WTC11 (cell line): ENCODE measurements at regions not wholly inside any gene's neighbourhood (a gene's known extent, or its start where the extent isn't known, plus 50 kb on each side); places are given as distances from the start of the nearest gene placed in this dataset.

Experiments
- ATAC-seq: fragments of 200-7000 bp; cut with Tn5 transposase; 2 replicates; pipeline ENCODE4 v1.10.0; 2021; ENCODE audit warnings: mild to moderate bottlenecking, moderate library complexity
- CTCF ChIA-PET: fragments of 300-600 bp; sonication (Branson Sonifier 250); formaldehyde crosslinking; loops from one replicate; lab custom pipeline; 2021; ENCODE audit warnings: antibody characterized with exemption; lab: Charles Lee
- POLR2A ChIA-PET: fragments of 350-600 bp; sonication (Branson Sonifier 250); formaldehyde crosslinking; loops from one replicate; lab custom pipeline; 2021; ENCODE audit warnings: antibody characterized with exemption; lab: Charles Lee
- DNase-seq: peaks from one replicate; pipeline ENCODE4 v3.0.0; 2021; ENCODE audit warnings: low spot score
- H3K27ac Mint-ChIP-seq: 2 replicates; pipeline ENCODE4 v1.8.0; 2021; ENCODE audit warnings: mixed read lengths
- H3K27me3 Mint-ChIP-seq: 2 replicates; pipeline ENCODE4 v1.8.0; 2021; ENCODE audit warnings: low read depth, mild to moderate bottlenecking, moderate library complexity, mixed read lengths
- H3K36me3 Mint-ChIP-seq: 2 replicates; pipeline ENCODE4 v1.8.0; 2021; ENCODE audit warnings: mixed read lengths
- H3K4me1 Mint-ChIP-seq: 2 replicates; pipeline ENCODE4 v1.8.0; 2022; ENCODE audit warnings: mixed read lengths
- H3K4me3 Mint-ChIP-seq: 2 replicates; pipeline ENCODE4 v1.8.0; 2021; ENCODE audit warnings: mild to moderate bottlenecking, moderate library complexity, mixed read lengths
- H3K9me3 Mint-ChIP-seq: 2 replicates; pipeline ENCODE4 v1.8.0; 2021; ENCODE audit warnings: mixed read lengths
- FOXP1 ChIP-seq: sonication (generic); formaldehyde crosslinking; IDR thresholded peaks from 2 replicates; pipeline ENCODE4 v1.8.0; 2022; ENCODE audit warnings: missing genetic modification reagents, mild to moderate bottlenecking, moderate library complexity, borderline replicate concordance
- GABPB1 ChIP-seq: sonication (generic); formaldehyde crosslinking; IDR thresholded peaks from 2 replicates; pipeline ENCODE4 v1.8.1; 2023; ENCODE audit warnings: mild to moderate bottlenecking, missing genetic modification reagents
- NFE2L1 ChIP-seq: sonication (generic); formaldehyde crosslinking; IDR thresholded peaks from 2 replicates; pipeline ENCODE4 v1.8.1; 2023; ENCODE audit warnings: missing genetic modification reagents
- NFYB ChIP-seq: sonication (generic); formaldehyde crosslinking; conservative IDR thresholded peaks from 2 replicates; pipeline ENCODE4 v1.8.0; 2022; ENCODE audit warnings: low read depth, missing genetic modification reagents
- NR1H2 ChIP-seq: sonication (generic); formaldehyde crosslinking; IDR thresholded peaks from 2 replicates; pipeline ENCODE4 v1.9.0; 2021; ENCODE audit warnings: mild to moderate bottlenecking, moderate library complexity, missing genetic modification reagents
- RORB ChIP-seq: fragments of 250-450 bp; sonication (Bioruptor Pico); IDR thresholded peaks from 2 replicates; pipeline ENCODE4 v1.9.0; 2021; ENCODE audit warnings: mild to moderate bottlenecking
- SMAD3 ChIP-seq: sonication (generic); formaldehyde crosslinking; IDR thresholded peaks from 2 replicates; pipeline ENCODE4 v1.8.0; 2022; ENCODE audit warnings: missing genetic modification reagents, mild to moderate bottlenecking, borderline replicate concordance
- SOX15 ChIP-seq: fragments of 250-450 bp; sonication (Bioruptor Pico); IDR thresholded peaks from 2 replicates; pipeline ENCODE4 v1.9.0; 2021; ENCODE audit warnings: mild to moderate bottlenecking
- ZNF396 ChIP-seq: fragments of 250-450 bp; sonication (Bioruptor Pico); IDR thresholded peaks from 2 replicates; pipeline ENCODE4 v1.8.0; 2021; ENCODE audit warnings: mild to moderate bottlenecking, moderate library complexity, borderline replicate concordance
- ZNF423 ChIP-seq: fragments of 250-450 bp; sonication (Bioruptor Pico); IDR thresholded peaks from 2 replicates; pipeline ENCODE4 v2.1.2; 2022; ENCODE audit warnings: mild to moderate bottlenecking, moderate library complexity
- TF ChIP-seq, protein P1 (sequence below): sonication (generic); formaldehyde crosslinking; IDR thresholded peaks from 2 replicates; pipeline ENCODE4 v1.8.1; 2022; ENCODE audit warnings: mild to moderate bottlenecking, missing genetic modification reagents, moderate library complexity, borderline replicate concordance
- TF ChIP-seq, protein P2 (sequence below): fragments of 250-450 bp; sonication (Bioruptor Pico); IDR thresholded peaks from 2 replicates; pipeline ENCODE4 v1.9.0; 2021; ENCODE audit warnings: moderate library complexity, mild to moderate bottlenecking, inconsistent platforms, borderline replicate concordance
- TF ChIP-seq, protein P3 (sequence below): sonication (generic); formaldehyde crosslinking; IDR thresholded peaks from 2 replicates; pipeline ENCODE4 v1.8.0; 2022; ENCODE audit warnings: mild to moderate bottlenecking, missing genetic modification reagents
- TF ChIP-seq, protein P4 (sequence below): sonication (generic); formaldehyde crosslinking; IDR thresholded peaks from 2 replicates; pipeline ENCODE4 v1.8.1; 2022; ENCODE audit warnings: missing genetic modification reagents, borderline replicate concordance
- TF ChIP-seq, protein P5 (sequence below): sonication (generic); formaldehyde crosslinking; IDR thresholded peaks from 2 replicates; pipeline ENCODE4 v1.8.1; 2022; ENCODE audit warnings: low read depth, mild to moderate bottlenecking, moderate library complexity, missing genetic modification reagents, borderline replicate concordance
- TF ChIP-seq, protein P6 (sequence below): sonication (generic); formaldehyde crosslinking; IDR thresholded peaks from 2 replicates; pipeline ENCODE4 v1.8.1; 2023; ENCODE audit warnings: mild to moderate bottlenecking, missing genetic modification reagents, borderline replicate concordance
- TF ChIP-seq, protein P7 (sequence below): fragments of 250-450 bp; sonication (Bioruptor Pico); IDR thresholded peaks from 2 replicates; pipeline ENCODE4 v1.9.0; 2021; ENCODE audit warnings: mild to moderate bottlenecking, borderline replicate concordance
- TF ChIP-seq, protein P8 (sequence below): sonication (generic); formaldehyde crosslinking; IDR thresholded peaks from 2 replicates; pipeline ENCODE4 v1.8.0; 2022; ENCODE audit warnings: mild to moderate bottlenecking, missing genetic modification reagents

DNA sequence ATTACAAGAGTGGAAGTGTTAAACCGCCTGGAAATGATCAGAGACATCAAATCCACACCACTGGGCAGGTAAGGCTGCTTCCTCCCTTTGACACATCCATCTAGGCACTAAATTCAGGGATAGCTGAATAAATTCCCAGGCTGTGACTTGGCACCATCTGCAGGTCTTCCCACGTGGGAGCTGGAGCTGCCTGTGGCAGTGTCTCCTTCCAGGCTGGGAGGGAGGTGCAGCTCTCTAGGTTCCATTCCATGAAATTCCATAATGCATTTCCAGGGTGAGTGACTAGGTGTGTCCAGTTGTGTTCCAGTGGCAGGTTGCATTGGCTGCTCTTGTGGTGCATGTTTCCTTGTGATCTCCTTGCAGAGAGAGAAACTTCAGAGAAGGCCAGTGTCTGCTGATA is 188.9 kb upstream of the CXCR4 start:
- DNase-seq, result no peak
- ChIA-PET POLR2A (no interaction called here), CTCF (no interaction called here)
- TF ChIP-seq, protein P1, sequence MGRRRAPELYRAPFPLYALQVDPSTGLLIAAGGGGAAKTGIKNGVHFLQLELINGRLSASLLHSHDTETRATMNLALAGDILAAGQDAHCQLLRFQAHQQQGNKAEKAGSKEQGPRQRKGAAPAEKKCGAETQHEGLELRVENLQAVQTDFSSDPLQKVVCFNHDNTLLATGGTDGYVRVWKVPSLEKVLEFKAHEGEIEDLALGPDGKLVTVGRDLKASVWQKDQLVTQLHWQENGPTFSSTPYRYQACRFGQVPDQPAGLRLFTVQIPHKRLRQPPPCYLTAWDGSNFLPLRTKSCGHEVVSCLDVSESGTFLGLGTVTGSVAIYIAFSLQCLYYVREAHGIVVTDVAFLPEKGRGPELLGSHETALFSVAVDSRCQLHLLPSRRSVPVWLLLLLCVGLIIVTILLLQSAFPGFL (CRISPR knock-in tag), result no peak
- Mint-ChIP-seq H3K27ac (no peak overlapping the region), H3K4me3 (no peak overlapping the region), H3K4me1 (peaks cover 6% of the 10 kb centered on the region), H3K27me3 (no peaks in the 10 kb centered on the region; the same call in 1 of the 2 replicates), H3K36me3 (no peaks in the 10 kb centered on the region), H3K9me3 (no peaks in the 10 kb centered on the region)
- no peak for ATAC-seq

DNA sequence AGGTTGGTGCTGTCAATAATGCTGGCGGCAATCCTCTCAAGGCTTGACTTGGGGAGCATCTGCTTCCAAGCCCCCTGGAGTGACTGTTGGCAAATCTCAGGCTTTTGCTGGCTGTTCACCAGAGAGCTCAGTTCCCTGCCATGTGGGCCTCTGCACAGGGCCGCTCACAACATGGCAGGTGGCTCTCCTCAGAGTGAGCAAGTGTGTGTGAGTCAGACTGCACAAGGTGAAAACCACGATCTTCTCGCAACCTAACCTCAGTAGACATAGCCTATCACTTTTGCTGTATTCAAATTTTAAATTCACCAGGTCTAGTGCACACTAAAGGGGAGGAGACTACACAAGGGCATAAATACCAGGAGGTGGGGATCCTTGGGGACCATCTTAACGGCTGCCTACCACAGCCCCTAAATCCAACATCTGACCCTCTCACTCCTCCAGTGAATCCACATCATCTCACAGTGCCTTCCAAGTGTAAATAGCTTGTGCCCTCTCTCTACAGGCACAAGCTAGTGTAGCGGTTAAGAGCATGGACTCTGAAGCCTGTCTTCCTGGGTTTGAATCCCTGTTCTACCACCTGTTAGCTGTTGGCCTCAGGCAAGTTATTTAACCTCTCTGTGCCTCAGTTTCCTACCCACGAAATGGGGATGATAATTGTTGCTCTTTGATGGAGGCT is 187.7 kb upstream of the CXCR4 start:
- POLR2A ChIA-PET, result no interaction called here
- DNase-seq, result no peak
- Mint-ChIP-seq H3K36me3 (no peaks in the 10 kb centered on the region), H3K4me3 (no peak overlapping the region), H3K27ac (no peak overlapping the region), H3K27me3 (no peaks in the 10 kb centered on the region; the same call in 1 of the 2 replicates), H3K4me1 (peaks cover 6% of the 10 kb centered on the region), H3K9me3 (no peaks in the 10 kb centered on the region)
- peak; percentile 34 for ATAC-seq
- CTCF ChIA-PET, result interaction anchor here (0.5 to 1.5 kb wide), 2 partner anchors 9 to 308 kb away, joined by 4 to 6 read pairs; no protein-coding TSS in a partner anchor
- TF ChIP-seq NFE2L1 (CRISPR knock-in tag) (no peak), ZNF396 (CRISPR knock-in tag) (no peak), GABPB1 (no peak), NFYB (CRISPR knock-in tag) (no peak), ZNF423 (CRISPR knock-in tag) (no peak), SOX15 (no peak), FOXP1 (CRISPR knock-in tag) (no peak), NR1H2 (no peak), SMAD3 (CRISPR knock-in tag) (no peak), RORB (no peak)
- TF ChIP-seq, protein P2, sequence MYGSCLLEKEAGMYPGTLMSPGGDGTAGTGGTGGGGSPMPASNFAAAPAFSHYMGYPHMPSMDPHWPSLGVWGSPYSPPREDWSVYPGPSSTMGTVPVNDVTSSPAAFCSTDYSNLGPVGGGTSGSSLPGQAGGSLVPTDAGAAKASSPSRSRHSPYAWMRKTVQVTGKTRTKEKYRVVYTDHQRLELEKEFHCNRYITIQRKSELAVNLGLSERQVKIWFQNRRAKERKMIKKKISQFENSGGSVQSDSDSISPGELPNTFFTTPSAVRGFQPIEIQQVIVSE (CRISPR knock-in tag), result no peak
- TF ChIP-seq, protein P3, sequence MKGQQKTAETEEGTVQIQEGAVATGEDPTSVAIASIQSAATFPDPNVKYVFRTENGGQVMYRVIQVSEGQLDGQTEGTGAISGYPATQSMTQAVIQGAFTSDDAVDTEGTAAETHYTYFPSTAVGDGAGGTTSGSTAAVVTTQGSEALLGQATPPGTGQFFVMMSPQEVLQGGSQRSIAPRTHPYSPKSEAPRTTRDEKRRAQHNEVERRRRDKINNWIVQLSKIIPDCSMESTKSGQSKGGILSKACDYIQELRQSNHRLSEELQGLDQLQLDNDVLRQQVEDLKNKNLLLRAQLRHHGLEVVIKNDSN (CRISPR knock-in tag), result no peak
- TF ChIP-seq, protein P4, sequence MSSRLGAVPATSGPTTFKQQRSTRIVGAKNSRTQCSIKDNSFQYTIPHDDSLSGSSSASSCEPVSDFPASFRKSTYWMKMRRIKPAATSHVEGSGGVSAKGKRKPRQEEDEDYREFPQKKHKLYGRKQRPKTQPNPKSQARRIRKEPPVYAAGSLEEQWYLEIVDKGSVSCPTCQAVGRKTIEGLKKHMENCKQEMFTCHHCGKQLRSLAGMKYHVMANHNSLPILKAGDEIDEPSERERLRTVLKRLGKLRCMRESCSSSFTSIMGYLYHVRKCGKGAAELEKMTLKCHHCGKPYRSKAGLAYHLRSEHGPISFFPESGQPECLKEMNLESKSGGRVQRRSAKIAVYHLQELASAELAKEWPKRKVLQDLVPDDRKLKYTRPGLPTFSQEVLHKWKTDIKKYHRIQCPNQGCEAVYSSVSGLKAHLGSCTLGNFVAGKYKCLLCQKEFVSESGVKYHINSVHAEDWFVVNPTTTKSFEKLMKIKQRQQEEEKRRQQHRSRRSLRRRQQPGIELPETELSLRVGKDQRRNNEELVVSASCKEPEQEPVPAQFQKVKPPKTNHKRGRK, result no peak
- TF ChIP-seq, protein P5, sequence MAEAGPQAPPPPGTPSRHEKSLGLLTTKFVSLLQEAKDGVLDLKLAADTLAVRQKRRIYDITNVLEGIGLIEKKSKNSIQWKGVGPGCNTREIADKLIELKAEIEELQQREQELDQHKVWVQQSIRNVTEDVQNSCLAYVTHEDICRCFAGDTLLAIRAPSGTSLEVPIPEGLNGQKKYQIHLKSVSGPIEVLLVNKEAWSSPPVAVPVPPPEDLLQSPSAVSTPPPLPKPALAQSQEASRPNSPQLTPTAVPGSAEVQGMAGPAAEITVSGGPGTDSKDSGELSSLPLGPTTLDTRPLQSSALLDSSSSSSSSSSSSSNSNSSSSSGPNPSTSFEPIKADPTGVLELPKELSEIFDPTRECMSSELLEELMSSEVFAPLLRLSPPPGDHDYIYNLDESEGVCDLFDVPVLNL (CRISPR knock-in tag), result no peak
- TF ChIP-seq, protein P6, sequence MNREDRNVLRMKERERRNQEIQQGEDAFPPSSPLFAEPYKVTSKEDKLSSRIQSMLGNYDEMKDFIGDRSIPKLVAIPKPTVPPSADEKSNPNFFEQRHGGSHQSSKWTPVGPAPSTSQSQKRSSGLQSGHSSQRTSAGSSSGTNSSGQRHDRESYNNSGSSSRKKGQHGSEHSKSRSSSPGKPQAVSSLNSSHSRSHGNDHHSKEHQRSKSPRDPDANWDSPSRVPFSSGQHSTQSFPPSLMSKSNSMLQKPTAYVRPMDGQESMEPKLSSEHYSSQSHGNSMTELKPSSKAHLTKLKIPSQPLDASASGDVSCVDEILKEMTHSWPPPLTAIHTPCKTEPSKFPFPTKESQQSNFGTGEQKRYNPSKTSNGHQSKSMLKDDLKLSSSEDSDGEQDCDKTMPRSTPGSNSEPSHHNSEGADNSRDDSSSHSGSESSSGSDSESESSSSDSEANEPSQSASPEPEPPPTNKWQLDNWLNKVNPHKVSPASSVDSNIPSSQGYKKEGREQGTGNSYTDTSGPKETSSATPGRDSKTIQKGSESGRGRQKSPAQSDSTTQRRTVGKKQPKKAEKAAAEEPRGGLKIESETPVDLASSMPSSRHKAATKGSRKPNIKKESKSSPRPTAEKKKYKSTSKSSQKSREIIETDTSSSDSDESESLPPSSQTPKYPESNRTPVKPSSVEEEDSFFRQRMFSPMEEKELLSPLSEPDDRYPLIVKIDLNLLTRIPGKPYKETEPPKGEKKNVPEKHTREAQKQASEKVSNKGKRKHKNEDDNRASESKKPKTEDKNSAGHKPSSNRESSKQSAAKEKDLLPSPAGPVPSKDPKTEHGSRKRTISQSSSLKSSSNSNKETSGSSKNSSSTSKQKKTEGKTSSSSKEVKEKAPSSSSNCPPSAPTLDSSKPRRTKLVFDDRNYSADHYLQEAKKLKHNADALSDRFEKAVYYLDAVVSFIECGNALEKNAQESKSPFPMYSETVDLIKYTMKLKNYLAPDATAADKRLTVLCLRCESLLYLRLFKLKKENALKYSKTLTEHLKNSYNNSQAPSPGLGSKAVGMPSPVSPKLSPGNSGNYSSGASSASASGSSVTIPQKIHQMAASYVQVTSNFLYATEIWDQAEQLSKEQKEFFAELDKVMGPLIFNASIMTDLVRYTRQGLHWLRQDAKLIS (CRISPR knock-in tag), result no peak
- TF ChIP-seq, protein P7, sequence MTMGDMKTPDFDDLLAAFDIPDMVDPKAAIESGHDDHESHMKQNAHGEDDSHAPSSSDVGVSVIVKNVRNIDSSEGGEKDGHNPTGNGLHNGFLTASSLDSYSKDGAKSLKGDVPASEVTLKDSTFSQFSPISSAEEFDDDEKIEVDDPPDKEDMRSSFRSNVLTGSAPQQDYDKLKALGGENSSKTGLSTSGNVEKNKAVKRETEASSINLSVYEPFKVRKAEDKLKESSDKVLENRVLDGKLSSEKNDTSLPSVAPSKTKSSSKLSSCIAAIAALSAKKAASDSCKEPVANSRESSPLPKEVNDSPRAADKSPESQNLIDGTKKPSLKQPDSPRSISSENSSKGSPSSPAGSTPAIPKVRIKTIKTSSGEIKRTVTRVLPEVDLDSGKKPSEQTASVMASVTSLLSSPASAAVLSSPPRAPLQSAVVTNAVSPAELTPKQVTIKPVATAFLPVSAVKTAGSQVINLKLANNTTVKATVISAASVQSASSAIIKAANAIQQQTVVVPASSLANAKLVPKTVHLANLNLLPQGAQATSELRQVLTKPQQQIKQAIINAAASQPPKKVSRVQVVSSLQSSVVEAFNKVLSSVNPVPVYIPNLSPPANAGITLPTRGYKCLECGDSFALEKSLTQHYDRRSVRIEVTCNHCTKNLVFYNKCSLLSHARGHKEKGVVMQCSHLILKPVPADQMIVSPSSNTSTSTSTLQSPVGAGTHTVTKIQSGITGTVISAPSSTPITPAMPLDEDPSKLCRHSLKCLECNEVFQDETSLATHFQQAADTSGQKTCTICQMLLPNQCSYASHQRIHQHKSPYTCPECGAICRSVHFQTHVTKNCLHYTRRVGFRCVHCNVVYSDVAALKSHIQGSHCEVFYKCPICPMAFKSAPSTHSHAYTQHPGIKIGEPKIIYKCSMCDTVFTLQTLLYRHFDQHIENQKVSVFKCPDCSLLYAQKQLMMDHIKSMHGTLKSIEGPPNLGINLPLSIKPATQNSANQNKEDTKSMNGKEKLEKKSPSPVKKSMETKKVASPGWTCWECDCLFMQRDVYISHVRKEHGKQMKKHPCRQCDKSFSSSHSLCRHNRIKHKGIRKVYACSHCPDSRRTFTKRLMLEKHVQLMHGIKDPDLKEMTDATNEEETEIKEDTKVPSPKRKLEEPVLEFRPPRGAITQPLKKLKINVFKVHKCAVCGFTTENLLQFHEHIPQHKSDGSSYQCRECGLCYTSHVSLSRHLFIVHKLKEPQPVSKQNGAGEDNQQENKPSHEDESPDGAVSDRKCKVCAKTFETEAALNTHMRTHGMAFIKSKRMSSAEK (CRISPR knock-in tag), result no peak
- TF ChIP-seq, protein P8, sequence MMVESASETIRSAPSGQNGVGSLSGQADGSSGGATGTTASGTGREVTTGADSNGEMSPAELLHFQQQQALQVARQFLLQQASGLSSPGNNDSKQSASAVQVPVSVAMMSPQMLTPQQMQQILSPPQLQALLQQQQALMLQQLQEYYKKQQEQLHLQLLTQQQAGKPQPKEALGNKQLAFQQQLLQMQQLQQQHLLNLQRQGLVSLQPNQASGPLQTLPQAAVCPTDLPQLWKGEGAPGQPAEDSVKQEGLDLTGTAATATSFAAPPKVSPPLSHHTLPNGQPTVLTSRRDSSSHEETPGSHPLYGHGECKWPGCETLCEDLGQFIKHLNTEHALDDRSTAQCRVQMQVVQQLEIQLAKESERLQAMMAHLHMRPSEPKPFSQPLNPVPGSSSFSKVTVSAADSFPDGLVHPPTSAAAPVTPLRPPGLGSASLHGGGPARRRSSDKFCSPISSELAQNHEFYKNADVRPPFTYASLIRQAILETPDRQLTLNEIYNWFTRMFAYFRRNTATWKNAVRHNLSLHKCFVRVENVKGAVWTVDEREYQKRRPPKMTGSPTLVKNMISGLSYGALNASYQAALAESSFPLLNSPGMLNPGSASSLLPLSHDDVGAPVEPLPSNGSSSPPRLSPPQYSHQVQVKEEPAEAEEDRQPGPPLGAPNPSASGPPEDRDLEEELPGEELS (CRISPR knock-in tag), result no peak
